ENCODE measurements at regions not wholly inside any gene's neighbourhood (a gene's known extent, or its start where the extent isn't known, plus 50 kb on each side); places are given as distances from the start of the nearest gene placed in this dataset.
"Not testable (repeated sequence)": the region's sequence is repeated elsewhere in the genome, so short reads cannot be mapped to it uniquely, and the experiment has no call there.

DNA sequence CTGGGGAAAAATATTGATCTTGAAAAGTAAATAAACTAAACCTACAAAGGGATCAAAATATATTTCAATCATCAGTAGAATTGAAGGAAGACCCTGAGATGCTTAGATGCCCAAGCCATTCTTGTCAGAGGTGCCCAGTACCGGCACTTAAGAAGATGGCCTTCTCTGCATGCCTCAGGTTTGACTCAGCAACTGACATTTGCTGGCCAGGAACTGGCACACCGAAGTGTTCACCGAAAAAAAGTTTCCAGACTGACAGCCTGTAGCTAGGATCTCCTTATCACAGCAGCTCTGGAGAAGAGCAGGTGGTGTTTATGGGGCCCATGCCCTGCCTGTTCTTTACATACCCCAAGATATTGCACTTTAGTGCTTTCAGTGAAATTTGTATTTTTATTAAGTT is 203.2 kb downstream of the MOXD1 start:
- no peak for DNase-seq

DNA sequence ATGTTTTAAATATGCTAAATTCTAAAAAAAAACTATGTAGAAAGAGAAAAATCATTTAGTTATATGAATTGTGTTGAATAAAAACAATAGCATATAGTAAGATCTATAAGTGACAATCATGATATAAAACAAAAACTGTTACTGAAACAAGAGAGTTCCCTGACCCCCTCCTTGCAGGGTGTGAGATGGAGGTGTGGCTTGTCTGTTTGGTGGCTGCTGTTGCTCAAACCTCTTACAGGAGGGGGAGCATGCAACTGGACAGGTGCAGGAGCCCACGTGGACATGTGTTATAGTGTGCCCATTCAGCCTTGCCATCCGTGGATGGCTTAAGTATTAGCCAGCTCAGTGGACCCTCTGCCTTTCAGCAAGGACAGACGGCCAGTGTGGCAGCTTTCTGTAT is 206.7 kb downstream of the MOXD1 start:
- DNase-seq, result no peak

DNA sequence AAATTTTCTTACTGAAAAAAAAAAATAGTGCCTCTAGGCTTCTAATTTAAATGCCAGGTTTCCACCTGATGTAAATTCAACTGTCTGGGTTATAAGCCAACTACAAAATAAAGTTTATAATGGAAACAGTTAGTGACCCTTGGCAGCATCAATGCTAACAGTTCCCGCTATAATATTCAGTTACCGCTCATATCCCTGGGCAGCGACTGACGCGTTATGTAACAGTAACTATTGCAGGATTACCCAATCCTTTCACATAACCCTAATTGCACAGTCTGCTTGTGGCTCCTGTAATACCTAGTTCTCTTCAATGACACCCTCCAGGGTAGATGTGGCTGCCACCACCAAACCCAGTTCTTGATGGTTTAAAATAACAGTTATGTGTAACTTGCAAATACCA is 208.6 kb downstream of the MOXD1 start:
- no peak for DNase-seq

DNA sequence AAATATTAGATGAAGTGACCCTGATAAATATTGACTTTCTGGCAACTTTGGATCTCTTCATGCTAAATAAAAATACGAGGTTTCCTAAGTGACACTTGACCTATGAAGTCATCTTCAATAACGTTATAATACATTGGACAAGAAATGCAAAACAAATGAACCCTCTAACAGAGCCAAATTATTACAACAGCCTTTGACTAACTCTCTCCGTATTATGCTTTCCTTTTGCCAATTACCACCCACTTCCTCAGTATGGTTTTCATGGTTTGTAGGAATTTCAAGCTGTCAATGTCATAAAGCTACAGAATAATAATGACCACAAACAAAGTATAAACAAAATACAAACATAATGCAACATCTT is 210.5 kb downstream of the MOXD1 start:
- DNase-seq, result peak; percentile 85

DNA sequence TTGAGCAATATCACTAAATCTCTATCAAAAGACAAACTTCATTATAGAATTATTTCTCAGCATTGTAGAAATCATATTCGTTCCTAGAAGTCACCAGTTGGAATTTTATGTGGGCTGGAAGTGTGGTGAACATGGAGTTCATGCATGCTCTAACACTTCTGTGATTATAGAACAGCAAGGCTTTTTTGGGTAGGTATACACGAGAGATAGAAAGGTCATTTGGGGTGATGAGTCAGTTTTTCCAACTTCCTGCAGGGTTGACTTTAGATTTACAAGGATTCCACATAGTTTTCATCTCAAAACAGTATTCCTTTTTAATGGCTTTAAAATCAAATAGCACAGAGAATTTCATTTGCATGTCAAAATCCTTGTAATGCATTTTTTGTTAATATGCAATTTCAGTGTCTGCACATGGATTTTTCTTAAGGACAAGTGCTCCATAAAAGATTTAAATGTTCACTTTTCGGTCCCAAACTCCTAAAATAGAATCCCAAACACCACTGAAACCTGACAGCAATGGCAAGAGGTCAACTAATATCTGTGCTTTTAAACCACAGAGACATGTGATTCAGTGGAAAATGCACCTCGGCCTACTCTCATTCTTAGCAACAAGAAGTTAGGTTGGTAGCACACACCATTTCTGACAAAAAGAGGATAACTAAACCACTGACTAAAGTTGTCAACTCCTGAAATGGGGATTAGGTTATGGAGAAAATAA is 211.0 kb downstream of the MOXD1 start:
- DNase-seq, result peak; percentile 53

DNA sequence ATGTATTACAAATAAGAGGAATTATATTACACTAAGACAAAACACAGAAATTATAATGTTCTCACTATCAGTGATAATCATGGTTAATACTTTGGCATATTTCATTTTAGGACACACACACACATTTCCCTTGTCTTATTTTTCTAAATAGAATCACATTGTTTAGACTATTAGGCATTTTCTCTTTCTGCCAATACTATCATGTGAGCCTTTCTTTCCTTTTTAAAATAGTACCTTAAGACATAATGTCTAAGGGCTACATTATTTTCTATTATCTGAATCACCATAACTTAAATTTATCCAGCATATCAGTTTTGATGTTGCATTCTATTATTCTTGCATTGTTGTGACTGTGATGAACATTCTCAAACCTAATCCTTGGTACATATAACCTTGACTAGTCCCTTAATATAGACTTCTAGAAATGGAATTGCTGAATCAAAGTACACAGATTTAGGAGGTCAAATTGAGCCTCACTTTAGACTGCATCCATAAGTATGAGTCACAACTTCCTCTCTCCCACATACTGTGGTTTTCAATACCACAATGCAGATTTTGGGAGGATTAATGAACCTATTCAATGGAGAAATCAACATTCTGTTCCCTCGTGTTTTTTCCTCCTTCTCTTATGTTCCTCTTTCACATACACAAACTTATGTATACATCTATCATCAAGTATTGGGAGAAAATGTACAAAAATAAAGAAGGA is 212.6 kb downstream of the MOXD1 start:
- peak; percentile 82 for DNase-seq

DNA sequence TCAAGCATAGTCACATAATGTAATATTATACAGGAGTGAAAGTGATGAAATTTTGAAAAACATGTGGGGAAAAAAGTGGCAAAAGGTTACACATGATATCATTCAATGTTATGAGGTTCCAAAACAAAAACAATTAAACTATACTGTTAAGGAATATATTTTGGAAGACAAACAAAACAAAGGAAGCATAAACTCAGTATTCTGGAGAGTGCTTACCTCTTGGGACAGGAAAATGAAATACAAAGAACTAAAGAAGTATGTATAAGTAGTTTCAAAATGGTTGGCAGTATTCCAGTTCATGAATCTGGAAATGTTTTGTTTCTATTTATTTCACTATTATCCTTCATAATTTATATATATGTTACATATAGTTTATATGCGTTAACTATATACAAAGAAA is 213.5 kb downstream of the MOXD1 start:
- DNase-seq, result no peak

DNA sequence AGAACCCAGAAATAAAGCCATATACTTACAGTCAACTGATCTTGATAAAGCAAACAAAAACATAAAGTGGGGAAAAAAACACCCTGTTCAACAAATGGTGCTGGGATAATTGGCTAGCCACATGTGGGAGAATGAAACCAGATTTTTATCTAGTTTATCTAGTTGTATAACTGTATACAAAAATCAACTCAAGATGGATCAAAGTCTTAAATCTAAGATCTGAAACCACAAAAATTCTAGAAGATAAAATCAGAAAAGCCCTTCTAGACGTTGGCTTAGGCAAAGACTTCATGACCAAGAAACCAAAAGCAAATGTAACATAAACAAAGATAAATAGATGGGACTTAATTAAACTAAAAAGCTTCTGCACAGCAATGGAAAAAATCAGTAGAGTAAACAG is 216.3 kb downstream of the MOXD1 start:
- not testable (repeated sequence) for DNase-seq

DNA sequence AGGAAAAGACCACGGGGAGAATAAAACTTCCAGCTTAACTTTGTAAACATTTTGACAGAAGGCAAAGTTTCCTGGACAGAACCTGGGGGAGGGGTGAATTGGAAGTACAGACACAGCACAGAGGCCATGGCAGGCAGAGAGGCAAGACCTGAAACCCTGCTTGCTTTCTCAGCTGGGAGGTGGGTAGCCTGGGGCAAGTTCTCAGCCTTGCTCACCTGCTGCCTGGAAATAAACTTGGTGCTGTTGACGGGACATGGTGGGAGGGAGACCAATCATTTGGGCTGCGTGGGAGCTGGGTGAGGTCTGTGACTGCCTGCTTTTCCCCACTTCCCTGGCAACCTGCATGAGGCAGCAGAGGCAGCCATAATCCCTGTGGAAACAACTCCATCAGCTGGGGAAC is 221.3 kb downstream of the MOXD1 start:
- no peak for DNase-seq

DNA sequence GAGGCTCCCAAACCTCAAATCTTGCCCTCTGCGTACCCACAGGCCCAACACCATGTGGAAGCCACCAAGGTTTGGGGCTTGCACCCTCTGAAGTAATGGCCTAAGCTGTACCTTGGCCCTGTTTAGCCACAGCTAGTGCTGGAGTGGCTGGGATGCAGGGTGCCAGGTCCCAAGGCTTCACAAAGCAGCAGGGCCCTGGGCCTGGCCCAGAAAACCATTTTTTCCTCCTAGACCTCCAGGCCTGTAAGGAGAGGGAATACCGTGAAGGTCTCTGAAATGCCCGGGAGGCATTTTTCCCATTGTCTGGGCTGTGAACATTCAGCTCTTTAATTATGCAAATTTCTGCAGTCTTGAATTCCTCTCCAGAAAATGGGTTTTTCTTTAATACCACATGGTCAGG is 223.7 kb upstream of the CCN2 start:
- no peak for DNase-seq

DNA sequence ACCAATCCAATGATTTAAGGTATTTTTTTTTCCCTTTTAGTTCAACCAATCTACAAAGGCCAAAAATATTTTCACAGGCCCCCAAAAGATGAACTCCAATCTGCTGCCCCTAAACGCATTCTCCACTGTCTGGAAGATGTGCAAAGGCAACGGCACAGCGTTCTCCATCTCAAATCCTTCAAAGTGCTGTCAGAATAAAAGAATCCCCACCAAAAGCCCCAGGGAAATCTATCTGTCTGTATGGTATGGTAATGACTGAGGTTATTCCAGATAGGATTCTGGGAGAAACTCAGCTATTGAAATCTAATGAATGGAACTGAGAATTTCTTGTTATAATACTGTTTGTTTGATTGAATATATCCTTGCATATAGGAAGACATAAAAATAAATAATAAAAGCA is 217.8 kb upstream of the CCN2 start:
- DNase-seq, result no peak

DNA sequence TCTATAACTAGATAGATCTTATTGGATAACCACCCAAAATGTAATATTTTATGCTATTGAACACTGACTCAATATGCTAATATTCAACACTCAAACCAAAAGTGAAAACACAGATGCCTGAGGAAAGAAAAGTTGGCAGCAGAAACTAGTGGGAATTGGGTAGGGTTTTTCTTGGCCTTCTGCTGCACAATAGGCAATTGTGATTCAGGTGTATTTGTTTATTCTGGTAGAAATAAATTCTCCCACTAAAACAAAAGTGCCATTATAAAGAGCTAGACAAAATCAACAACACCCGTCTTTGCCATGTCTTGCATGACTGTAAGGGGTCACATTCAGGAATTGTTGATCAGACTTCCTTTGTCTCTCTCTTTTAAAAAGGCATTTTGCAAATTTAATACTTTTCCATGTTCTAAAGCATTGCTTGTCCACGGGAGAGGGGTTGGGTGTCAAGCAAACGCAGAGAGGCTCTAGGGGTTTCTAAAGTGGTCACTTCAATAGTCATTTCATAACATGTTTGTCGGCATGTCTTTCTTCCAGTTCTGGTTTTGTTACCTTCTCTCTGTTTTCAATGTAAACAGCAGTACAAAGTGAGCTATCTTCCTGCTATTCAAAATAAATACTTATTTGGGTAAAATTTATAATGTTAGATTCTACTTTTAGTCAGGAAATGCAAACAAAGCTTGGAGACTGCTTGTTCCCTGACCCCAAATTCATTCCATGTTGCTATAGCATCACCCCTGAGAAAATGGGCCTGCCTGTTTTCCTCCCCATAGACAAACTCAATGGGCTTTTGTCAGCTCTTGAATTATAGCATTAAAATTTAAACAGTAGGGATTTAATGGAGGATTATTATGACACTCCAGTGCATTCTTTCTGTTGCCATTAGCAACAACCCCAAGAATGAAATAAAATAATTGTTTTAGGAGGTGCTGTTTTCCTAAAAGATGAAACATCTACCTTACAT is 217.0 kb upstream of the CCN2 start:
- no peak for DNase-seq

DNA sequence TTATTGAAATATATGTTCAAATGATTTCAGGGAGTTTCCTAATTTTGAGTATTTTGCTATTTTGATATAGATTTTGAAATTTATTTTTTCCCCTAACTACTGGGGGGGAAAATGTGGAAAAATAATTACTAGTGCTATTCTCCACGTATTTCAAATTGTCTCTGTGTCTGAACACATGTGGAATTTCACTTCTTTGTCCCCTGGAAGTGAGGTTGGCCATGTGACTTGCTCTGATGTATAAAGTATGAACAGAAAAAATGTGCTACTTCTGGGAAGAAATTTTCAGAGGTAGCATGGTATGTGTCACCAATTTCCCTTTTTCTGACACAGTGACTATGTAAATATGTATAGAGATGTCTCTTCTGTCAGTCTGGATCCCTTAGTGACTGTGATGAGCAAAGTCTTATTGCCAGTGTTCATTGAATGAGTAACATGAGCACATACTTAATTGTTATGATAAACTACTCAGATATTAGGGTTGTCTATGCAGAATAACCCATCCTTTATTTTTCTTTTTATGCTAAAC is 215.4 kb upstream of the CCN2 start:
- no peak for DNase-seq

DNA sequence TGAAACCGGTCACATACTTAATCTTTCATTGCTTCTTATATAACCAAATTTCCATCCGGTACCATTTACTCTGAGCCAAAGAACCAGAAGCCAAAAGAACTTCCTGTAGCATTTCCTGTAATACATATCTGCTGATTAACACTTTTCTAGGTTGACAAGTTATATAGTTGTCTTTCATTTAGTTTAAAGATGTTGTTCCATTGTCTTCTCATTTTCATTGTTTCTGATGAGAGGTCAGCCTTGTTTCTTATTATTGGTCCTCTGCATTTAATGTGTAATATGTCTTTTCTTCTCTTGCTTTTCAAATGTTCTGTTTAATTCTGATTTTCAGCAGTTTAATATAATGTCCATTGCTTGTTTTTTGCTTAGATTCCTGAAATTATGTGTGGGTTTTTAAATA is 214.5 kb upstream of the CCN2 start:
- no peak for DNase-seq

DNA sequence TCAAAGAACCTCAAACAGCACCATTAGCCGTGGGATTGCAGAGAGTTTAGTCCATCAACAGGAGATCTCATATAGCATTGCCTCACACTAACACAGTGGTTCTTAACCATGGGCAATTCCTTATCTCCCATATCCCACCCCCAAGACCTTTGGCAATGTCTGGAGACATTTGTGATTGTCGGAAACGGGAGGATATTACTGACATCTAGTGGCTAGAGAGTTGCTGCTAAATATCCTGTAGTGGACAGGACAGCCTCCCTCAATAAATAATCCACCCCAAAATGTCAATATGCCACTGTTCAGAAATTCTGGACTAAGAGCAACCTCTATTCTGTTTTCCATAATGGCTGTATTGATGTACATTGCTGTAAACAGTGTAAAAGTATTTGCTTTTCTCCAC is 210.1 kb upstream of the CCN2 start:
- peak; percentile 39 for DNase-seq

DNA sequence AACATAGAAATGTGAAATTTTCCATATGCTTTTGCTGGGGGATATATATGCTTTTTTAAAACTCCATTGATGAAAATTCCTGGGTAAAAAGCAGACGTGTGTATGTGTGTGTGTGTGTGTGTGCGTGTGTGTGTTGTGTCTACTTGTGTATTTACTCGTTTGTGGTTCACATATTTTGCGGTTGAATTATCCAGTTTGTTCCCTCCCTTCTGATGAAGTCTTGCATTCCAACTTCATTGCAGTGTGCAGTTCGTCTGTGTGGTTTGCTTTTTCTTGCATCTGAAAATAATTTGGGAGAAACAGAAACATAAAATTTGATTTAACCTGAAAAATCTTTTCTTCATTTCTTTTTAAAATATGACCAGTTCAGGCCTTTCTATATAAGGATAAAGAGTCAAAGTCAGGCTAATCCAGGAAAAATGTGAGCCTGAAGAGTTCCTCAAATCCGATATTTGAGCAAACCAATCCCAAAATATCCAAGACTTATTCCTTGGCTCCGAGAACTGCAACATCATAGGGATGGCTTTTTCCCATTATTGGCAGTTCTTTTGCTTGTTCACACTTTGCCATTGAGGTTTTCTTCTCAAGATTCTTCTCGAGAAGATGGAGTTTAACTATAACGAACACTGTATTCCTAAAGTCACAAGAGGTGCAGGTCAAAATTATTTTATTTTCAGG is 202.2 kb upstream of the CCN2 start:
- DNase-seq, result peak; percentile 86

DNA sequence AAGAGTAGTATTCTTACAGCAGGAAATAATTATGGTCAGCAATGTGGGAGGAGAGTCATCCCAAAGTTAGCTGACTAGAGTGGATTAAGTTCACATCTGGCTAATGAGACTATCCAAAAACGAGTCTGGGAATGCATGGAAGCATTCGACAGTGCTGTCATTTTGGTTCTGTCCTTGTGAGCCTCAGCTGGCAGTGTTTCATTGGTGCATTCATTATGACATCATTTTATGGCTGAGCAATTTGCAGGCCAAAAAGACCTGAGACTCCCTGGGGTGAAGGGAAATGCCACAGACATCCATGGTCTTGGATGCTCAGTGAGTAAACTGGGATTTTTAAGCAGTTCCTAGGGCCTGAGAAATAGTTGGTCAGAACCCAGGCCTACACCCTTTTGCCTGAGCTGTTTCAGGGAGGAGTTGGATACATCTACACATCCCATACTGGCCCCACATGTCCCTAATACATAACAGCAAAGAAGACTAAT is 196.4 kb upstream of the CCN2 start:
- peak; percentile 76 for DNase-seq

DNA sequence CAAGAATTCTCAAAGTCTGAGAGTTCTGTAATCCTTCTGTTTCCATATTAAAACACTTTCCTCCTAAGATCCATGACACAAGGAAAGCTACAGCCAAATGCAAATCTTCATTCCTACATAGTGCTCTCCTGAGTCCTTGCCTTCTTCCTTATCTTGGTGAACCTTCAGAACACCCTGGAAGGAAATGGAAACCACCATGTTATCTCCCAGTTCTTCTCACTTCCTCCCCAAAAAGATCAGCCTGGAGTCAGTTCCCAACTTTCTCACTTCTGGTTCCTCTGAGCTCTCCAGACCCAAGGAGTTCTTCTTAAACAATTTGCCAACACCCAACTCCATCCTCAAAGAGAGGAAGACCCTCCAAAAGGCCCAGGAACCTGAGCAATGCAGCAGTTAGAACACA is 193.3 kb upstream of the CCN2 start:
- DNase-seq, result no peak

DNA sequence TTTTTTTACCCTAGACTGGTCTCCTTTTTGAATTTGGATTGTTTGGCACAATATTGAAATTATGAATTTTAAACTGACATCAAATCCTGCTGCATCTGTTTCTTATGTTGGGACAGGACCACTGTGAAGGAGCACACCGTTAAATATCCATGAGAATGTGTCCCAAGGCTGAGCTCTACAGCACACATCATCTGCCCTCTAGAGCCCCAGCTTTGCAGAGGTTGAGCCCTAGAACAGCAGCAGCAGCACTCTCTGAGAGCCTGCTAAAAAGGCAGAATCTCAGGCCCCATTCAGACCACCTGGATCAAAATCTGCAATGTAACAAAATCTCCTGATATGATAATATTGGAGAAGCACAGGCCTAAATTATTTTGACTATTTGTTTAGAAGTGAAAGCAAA is 192.1 kb upstream of the CCN2 start:
- no peak for DNase-seq

DNA sequence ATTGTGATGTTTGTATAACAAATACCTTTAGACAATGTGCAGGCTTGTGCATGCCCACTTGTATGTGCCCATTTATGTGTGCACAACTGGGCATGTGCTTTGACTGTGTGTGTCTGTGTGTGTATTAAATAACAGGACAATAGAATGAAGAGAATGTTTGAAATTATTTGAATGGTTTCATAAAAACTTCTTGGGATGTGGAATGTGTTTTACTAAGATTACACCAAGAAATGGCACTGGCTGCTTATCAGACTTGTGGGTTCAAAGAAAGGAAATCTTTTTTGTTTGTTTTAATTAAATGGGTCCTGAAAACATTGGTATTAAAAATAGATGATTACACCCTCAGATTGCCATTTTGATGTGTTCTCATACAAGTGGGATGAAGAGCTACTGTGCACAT is 191.6 kb upstream of the CCN2 start:
- no peak for DNase-seq

DNA sequence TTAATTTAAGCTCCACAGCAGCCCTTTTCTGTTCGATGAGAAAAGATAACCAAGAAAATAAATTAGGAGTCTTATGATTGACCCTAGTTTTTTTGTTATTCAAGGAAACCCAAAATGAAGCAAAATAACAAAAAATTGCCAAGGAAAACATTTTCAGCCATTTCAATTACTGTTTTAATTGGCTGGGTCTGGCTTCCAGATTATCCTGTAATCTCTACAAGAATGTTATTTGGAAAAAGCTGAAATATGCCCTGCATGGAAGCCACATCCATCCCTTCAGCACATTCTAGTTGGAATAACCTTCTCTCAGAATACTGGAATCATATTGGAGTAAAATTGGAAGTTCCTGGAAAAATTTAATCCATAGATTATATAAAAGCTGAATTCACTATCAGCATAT is 191.1 kb upstream of the CCN2 start:
- DNase-seq, result no peak

DNA sequence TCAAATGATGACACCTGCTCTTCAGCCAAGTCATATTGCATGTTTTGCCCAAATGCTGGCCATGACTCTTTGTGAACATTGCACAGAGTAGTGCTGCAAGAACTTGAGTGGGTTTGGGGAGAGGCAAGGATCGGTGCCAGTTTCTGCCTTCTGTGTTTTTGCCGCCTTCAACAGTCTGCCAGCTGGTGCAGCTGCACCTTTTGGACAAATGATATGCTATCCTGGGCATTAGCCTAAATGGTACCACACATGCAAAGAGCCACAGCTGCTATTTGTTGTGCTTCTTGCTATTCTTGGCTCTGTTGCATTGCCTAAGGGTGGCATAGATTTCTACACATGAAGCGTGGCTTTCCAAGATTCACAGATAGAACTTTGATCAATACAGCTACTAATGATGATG is 189.0 kb upstream of the CCN2 start:
- no peak for DNase-seq

DNA sequence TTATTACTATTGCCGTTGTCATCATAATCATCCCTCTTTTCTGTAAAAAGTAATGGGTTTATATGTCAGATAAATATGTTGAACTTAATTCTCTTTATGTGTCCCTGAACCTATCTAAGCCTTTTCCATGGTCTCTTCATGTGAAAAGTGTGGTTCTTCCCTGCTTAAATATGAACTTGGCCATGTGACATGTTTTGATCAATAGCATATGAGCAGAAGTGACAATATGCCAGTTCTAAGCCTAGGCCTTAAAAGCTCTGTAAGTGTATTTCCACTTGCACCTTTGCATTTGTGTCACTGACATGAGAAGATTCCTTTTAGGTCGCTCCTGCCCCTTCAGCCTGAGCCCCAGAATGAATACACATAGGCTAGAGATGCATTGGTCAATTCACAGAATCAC is 188.4 kb upstream of the CCN2 start:
- no peak for DNase-seq
